ACC112 (cell line): ENCODE measurements at regions not wholly inside any gene's neighbourhood (a gene's known extent, or its start where the extent isn't known, plus 50 kb on each side); places are given as distances from the start of the nearest gene placed in this dataset.

ENCODE experiments used
- H2AFZ ChIP-seq: fragments of 200-600 bp; sonication (generic); one replicate; pipeline ENCODE4 v1.6.0; 2017; ENCODE audit warnings: antibody characterized with exemption, low read length; ENCODE audit not compliant: unreplicated experiment
- H3K27ac ChIP-seq: fragments of 200-600 bp; sonication (generic); 2 replicates; pipeline ENCODE4 v1.5.1; 2014; ENCODE audit warnings: low read depth, mild to moderate bottlenecking, antibody characterized with exemption, low read length, moderate library complexity
- H3K27me3 ChIP-seq: fragments of 200-600 bp; sonication (generic); 2 replicates; pipeline ENCODE4 v1.6.1; 2014; ENCODE audit warnings: mild to moderate bottlenecking, antibody characterized with exemption, low read length, moderate library complexity, mixed read lengths; ENCODE audit not compliant: insufficient read depth
- H3K36me3 ChIP-seq: fragments of 200-600 bp; sonication (generic); 2 replicates; pipeline ENCODE4 v1.6.1; 2016; ENCODE audit warnings: mild to moderate bottlenecking, antibody characterized with exemption, low read length, moderate library complexity, mixed read lengths; ENCODE audit not compliant: insufficient read depth
- H3K4me1 ChIP-seq: fragments of 200-600 bp; sonication (generic); one replicate; pipeline ENCODE4 v1.6.1; 2016; ENCODE audit warnings: low read length, mixed read lengths; ENCODE audit not compliant: insufficient read depth, unreplicated experiment, control insufficient read depth
- H3K4me3 ChIP-seq: fragments of 200-600 bp; sonication (generic); 2 replicates; pipeline ENCODE4 v1.5.1; 2014; ENCODE audit warnings: mild to moderate bottlenecking, low read depth, low read length
- H3K79me2 ChIP-seq: fragments of 200-600 bp; sonication (generic); one replicate; pipeline ENCODE4 v1.6.0; 2016; ENCODE audit warnings: low read length; ENCODE audit not compliant: control insufficient read depth, unreplicated experiment, insufficient read depth

GRCh38 chr4:176422001-176422400, 102.2 kb downstream of the SPCS3 start:
- no peak overlapping the region for H3K4me3 ChIP-seq
- H2AFZ ChIP-seq: no peak overlapping the region
- H3K79me2 ChIP-seq: no peaks in the 10 kb centered on the region
- H3K27ac ChIP-seq: no peak overlapping the region
- H3K4me1 ChIP-seq: peaks cover 25% of the 10 kb centered on the region
- H3K36me3 ChIP-seq: no peaks in the 10 kb centered on the region
- no peaks in the 10 kb centered on the region for H3K27me3 ChIP-seq

GRCh38 chr4:176422511-176422910, 102.7 kb downstream of the SPCS3 start:
- Histone ChIP-seq H3K27me3 (no peaks in the 10 kb centered on the region), H2AFZ (no peak overlapping the region), H3K79me2 (no peaks in the 10 kb centered on the region), H3K27ac (no peak overlapping the region), H3K4me1 (peaks cover 25% of the 10 kb centered on the region), H3K36me3 (no peaks in the 10 kb centered on the region), H3K4me3 (no peak overlapping the region)

DNA sequence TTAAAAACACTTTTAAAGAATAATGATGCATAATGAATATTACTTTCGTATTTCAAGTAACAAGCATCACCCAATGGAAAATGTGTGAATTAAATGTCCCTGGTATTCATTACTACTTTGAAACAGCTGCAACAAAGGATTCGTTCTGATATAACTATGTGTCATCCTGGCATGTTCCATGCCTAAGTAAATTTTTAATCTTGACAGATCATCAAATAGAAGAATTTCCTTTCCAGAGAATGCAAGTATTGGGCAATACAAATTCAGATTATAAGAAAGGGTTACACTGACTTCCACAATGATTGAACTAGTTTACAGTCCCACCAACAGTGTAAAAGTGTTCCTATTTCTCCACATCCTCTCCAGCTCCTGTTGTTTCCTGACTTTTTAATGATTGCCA, 105.3 kb downstream of the SPCS3 start:
- no peaks in the 10 kb centered on the region for H3K79me2 ChIP-seq
- no peak overlapping the region for H2AFZ ChIP-seq
- no peak overlapping the region for H3K27ac ChIP-seq
- H3K36me3 ChIP-seq: no peaks in the 10 kb centered on the region
- no peak overlapping the region for H3K4me3 ChIP-seq
- H3K4me1 ChIP-seq: peaks cover 25% of the 10 kb centered on the region
- no peaks in the 10 kb centered on the region for H3K27me3 ChIP-seq

DNA sequence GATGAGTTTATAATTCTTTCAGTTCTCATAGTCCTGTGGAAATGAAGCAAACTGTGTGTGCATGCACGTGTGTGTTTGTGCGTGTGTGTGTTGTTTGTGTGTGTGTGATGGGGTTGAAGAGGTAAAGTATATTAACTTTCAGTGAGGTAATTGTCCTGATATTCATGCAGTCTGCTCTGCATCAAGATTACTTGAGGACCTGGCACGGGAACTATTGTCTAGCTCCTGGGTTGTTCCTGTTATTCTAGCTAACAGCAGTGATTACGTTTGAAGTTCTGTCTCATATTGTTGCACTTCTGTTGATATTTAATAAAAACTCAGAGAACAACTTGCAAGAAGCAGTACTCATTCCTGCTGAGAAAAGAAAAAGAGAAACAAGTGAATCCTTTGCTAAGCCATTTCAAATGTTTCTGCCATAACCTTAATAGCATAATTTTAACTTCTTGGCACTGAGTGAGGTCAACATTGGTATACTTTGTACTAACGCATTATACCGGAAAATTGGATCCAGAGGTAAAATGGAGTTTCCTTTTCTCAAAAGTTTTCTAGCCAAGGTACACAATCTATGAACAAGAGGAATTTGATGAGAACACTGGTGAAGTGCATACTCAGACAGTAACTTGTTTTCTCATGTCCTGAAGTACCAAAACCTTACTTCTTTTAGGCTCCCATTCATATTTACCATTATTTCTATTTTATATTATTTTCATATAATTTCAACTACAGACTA, 113.2 kb downstream of the SPCS3 start:
- no peak overlapping the region for H2AFZ ChIP-seq

GRCh38 chr4:176433983-176434382, 114.2 kb downstream of the SPCS3 start:
- H3K27me3 ChIP-seq: no peaks in the 10 kb centered on the region
- H3K4me1 ChIP-seq: peaks cover 30% of the 10 kb centered on the region
- peak overlapping the region; percentile 60 for H3K27ac ChIP-seq
- no peaks in the 10 kb centered on the region for H3K36me3 ChIP-seq
- H2AFZ ChIP-seq: peak overlapping the region; percentile 77
- H3K79me2 ChIP-seq: no peaks in the 10 kb centered on the region
- peak overlapping the region; percentile 13; the same call in 1 of the 2 replicates for H3K4me3 ChIP-seq

More for the DNA sequence above, 113.2 kb downstream of the SPCS3 start:
- H3K36me3 ChIP-seq: no peaks in the 10 kb centered on the region
- H3K4me3 ChIP-seq: no peak overlapping the region
- peaks cover 30% of the 10 kb centered on the region for H3K4me1 ChIP-seq
- H3K27ac ChIP-seq: no peak overlapping the region
- no peaks in the 10 kb centered on the region for H3K79me2 ChIP-seq
- no peaks in the 10 kb centered on the region for H3K27me3 ChIP-seq

DNA sequence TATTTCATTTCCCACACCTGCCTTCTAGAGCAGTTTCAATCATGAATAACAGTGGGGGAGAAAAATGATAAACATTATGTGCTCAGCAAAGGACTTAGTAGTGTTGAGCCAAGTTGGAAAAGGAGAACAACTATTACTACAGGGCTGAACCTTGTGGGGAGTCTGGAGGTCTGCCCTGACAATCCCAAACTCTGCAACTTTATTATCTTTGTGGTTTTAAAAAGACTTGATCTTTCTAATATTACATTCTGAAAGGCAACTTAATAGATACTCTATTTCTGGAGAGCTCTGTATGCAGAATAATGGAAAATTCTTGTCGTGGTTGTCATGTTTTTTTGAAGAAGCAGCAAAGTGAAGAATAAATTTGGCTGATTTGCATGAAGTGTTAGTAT, 116.1 kb downstream of the SPCS3 start:
- Histone ChIP-seq H3K36me3 (no peaks in the 10 kb centered on the region), H2AFZ (no peak overlapping the region), H3K79me2 (no peaks in the 10 kb centered on the region), H3K4me1 (peaks cover 35% of the 10 kb centered on the region), H3K27me3 (no peaks in the 10 kb centered on the region), H3K27ac (peak overlapping the region; percentile 80), H3K4me3 (no peak overlapping the region)

GRCh38 chr4:176436293-176436973, 116.7 kb downstream of the SPCS3 start:
- Histone ChIP-seq H3K4me3 (no peak overlapping the region; the same call in 1 of the 2 replicates), H3K27me3 (no peaks in the 10 kb centered on the region), H3K27ac (peak overlapping the region; percentile 80)

DNA sequence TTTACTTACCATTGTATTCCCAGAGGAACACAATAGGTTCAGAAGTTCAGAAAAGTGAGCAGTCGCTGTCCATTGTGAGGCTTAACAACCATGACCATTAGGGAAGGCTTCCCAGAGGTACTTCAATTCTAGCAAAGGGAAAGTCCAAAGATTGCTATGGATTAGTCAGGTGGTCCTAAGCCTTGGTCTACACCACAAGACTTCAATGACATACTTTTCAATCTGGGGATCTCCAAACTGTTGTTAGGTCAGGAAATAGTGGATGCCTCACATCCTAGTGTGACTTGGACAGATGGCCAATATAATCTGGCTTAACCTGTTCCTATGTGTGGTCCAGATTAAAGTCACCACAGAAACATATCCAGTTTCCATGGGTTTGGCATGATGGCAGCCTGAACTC, 118.0 kb downstream of the SPCS3 start:
- no peaks in the 10 kb centered on the region for H3K79me2 ChIP-seq
- no peak overlapping the region for H3K4me3 ChIP-seq
- no peak overlapping the region for H2AFZ ChIP-seq
- H3K36me3 ChIP-seq: no peaks in the 10 kb centered on the region
- peaks cover 41% of the 10 kb centered on the region for H3K4me1 ChIP-seq
- H3K27ac ChIP-seq: no peak overlapping the region
- H3K27me3 ChIP-seq: no peaks in the 10 kb centered on the region

More at GRCh38 chr4:176436293-176436973, 116.7 kb downstream of the SPCS3 start:
- Histone ChIP-seq H3K4me1 (peaks cover 35% of the 10 kb centered on the region), H3K36me3 (no peaks in the 10 kb centered on the region), H2AFZ (no peak overlapping the region), H3K79me2 (no peaks in the 10 kb centered on the region)

DNA sequence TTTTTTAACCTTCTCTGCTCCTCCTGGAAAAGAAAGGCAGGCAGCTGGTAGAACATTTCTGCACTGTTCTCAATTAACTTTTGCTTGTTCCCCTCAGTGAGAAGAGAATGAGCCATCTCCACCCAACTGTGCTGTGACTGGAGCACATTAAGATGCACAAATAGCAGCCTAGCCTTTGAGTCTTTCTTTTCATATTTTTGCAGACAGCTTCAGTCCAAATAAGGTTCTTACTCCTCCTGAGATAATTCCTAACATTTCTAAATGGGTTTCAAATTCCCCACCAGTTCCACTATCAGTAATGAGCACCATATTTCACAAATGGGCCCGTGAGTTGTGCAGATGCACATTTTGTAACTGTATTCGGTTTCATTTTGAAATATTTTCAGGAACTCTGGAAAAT, 118.6 kb downstream of the SPCS3 start:
- Histone ChIP-seq H2AFZ (no peak overlapping the region), H3K79me2 (no peaks in the 10 kb centered on the region), H3K27me3 (no peaks in the 10 kb centered on the region), H3K36me3 (no peaks in the 10 kb centered on the region), H3K27ac (no peak overlapping the region), H3K4me1 (peaks cover 43% of the 10 kb centered on the region), H3K4me3 (no peak overlapping the region)

DNA sequence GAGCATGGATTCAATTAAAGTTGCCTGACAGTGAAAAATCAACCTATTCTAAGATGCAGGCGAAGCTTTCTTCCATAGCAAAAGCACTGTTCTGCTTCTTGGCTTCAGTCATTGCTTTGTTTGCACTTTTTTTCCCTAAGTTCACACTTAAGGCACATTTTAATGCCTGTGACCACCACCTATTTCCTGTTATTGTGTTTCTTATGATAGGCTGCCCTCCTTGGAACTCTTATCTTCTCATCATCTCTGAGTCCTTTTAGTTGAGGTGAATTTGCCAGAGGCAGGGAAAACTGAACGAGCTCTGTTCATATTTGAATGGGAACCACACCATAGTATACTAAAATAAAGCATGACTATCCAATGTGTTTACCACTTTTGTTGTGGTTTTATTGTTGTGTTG, 119.8 kb downstream of the SPCS3 start:
- no peak overlapping the region for H2AFZ ChIP-seq
- no peak overlapping the region for H3K27ac ChIP-seq
- no peak overlapping the region for H3K4me3 ChIP-seq
- no peaks in the 10 kb centered on the region for H3K79me2 ChIP-seq
- H3K27me3 ChIP-seq: no peaks in the 10 kb centered on the region
- no peaks in the 10 kb centered on the region for H3K36me3 ChIP-seq
- peaks cover 46% of the 10 kb centered on the region for H3K4me1 ChIP-seq

- no peaks in the 10 kb centered on the region for H3K27me3 ChIP-seq
- H3K79me2 ChIP-seq: no peaks in the 10 kb centered on the region
- H3K4me3 ChIP-seq: no peak overlapping the region
- H2AFZ ChIP-seq: no peak overlapping the region
- H3K36me3 ChIP-seq: no peaks in the 10 kb centered on the region
- H3K4me1 ChIP-seq: peaks cover 47% of the 10 kb centered on the region
- no peak overlapping the region for H3K27ac ChIP-seq
Observed at GRCh38 chr4:176440698-176441097, 120.9 kb downstream of the SPCS3 start.
